GM12864 (cell line): ENCODE measurements at regions not wholly inside any gene's neighbourhood (a gene's known extent, or its start where the extent isn't known, plus 50 kb on each side); places are given as distances from the start of the nearest gene placed in this dataset.
"Not testable (repeated sequence)": the region's sequence is repeated elsewhere in the genome, so short reads cannot be mapped to it uniquely, and the experiment has no call there.

Experiments
- DNase-seq: peaks from one replicate; pipeline ENCODE4 v3.0.0-alpha.2; 2011; ENCODE audit warnings: low read depth
- H3K4me3 ChIP-seq: 2 replicates; pipeline ENCODE4 v1.5.1; 2011; ENCODE audit warnings: mild to moderate bottlenecking, low read depth, low read length, control low read depth
- TF ChIP-seq, protein P1 (sequence below): IDR thresholded peaks from 2 replicates; pipeline ENCODE4 v1.5.1; 2011; ENCODE audit warnings: low read depth, mild to moderate bottlenecking, moderate library complexity, low read length, control low read depth, inconsistent platforms; ENCODE audit errors: missing control alignments

DNA sequence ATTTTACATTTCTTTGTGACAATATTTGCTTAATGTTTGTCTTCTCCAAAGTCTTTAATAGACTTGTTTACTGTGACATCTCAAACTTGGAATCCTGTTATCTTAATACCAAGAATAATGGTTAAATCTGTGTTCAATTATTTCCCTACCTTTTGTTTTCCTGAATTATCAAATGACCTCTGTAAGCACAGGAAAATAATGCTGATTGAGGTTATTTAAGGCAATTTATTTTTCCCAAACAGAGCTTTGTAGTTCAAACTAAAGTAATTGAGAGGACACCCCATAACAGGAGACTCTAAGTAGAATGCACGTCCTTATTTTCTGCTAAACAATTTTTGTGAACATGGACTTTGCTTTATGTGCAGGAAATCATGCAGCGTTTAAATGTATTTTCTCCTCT is 195.0 kb downstream of the BTBD3 start:
- TF ChIP-seq, protein P1, sequence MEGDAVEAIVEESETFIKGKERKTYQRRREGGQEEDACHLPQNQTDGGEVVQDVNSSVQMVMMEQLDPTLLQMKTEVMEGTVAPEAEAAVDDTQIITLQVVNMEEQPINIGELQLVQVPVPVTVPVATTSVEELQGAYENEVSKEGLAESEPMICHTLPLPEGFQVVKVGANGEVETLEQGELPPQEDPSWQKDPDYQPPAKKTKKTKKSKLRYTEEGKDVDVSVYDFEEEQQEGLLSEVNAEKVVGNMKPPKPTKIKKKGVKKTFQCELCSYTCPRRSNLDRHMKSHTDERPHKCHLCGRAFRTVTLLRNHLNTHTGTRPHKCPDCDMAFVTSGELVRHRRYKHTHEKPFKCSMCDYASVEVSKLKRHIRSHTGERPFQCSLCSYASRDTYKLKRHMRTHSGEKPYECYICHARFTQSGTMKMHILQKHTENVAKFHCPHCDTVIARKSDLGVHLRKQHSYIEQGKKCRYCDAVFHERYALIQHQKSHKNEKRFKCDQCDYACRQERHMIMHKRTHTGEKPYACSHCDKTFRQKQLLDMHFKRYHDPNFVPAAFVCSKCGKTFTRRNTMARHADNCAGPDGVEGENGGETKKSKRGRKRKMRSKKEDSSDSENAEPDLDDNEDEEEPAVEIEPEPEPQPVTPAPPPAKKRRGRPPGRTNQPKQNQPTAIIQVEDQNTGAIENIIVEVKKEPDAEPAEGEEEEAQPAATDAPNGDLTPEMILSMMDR, result no peak
- DNase-seq, result no peak

DNA sequence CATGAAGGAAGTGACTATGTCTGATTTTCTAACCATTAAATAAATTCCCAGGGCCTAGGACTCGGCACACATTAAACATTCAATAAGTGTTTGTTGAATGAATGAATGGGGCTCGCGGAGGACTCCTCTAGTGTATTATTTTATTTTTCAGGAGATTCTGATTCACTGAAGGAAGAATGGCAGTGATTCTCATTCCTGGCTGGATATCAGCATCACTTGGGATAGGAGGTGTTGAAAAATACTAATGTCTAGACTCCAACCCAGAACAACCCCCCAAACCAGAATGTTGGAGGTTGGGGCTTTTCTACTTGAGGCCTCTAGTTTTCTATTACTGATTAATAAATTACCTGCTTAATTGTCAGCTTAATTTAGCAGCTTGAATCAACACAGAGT is 195.4 kb downstream of the BTBD3 start:
- no peak overlapping the region for H3K4me3 ChIP-seq
- DNase-seq, result no peak
- TF ChIP-seq, protein P1, result no peak

More for the DNA sequence above, 195.0 kb downstream of the BTBD3 start:
- no peak overlapping the region for H3K4me3 ChIP-seq

DNA sequence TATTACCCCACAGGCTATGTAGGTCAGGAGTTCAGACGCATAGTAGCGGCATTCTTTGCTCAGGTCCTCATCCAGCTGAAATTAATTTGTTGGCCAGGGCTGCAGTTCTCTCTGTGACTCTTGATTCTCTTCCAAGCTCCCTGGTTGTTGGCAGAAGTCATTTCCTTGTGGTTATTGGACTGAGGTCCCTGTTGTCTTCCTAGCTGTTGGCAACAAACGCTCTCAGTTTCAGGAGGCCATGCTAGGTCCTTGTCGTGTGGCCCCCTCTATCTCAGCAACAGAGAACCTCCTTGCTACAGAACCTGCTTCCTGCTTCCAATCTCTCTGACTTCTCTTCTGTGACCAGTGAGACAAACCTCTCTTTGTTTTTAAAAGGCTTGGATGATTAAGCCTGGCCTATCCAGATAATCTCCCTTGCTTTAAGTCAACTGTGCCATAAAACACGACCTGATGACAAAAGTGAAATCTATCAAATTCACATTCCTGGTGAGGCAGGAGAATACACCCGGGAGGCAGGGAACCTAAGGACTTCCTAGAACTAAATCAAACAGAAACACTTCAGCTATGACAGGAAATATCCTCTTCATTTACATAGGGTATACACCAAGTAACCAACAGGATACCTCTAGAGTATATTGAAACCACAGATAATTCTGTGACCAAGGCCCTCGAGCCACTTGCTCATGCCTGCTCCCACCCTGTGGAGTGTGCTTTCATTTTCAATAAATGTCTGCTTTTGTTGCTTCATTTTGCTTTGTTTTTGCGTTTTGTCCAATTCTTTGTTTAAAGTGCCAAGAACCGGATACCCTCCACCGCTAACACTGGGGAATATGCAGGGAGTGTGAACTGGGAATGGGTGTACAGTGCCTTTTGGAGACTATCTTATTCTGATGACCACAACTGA is 196.0 kb downstream of the BTBD3 start:
- TF ChIP-seq, protein P1, result no peak
- H3K4me3 ChIP-seq, result no peak overlapping the region

DNA sequence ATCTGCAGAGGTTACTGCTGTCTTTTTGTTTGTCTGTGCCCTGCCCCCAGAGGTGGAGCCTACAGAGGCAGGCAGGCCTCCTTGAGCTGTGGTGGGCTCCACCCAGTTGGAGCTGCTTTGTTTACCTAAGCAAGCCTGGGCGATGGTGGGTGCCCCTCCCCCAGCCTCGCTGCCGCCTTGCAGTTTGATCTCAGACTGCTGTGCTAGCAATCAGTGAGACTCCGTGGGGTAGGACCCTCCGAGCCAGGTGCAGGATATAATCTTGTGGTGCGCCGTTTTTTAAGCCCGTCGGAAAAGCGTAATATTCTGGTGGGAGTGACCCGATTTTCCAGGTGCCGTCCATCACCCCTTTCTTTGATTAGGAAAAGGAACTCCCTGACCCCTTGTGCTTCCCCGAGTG is 211.4 kb downstream of the BTBD3 start:
- not testable (repeated sequence) for H3K4me3 ChIP-seq, DNase-seq

More for the DNA sequence above, 196.0 kb downstream of the BTBD3 start:
- no peak for DNase-seq

DNA sequence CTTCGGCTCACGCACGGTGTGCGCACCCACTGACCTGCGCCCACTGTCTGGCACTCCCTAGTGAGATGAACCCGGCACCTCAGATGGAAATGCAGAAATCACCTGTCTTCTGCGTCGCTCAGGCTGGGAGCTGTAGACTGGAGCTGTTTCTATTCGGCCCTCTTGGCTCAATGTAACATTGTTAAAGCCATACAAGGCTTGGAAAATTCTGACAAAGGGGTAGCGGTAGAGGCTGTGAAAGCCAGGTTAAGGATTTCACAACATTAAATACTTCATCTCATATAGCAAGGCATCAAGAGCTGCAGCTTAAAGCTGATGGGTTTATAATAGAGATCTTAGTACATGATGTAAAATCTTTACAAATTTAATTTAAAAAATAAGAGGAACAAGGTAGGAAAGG is 211.8 kb downstream of the BTBD3 start:
- H3K4me3 ChIP-seq, DNase-seq: not testable (repeated sequence)

DNA sequence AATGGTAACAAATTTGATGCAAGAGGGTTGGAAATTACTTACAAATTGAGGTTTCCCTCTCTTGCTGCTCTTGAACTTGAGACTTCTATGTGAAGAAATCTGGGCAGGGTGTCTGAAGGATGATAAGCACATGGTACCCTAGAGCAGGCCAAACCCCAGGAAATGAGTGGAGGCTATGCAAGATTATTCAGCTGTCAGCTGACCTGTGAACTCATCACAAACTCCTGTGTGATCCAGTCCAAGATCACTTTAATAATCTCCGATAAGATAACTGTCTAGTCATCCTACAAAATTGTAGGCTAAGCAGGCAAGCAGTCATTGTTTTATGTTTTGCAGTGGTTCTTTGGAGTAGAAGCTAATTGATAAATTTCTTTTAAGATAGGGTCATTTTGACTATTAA is 213.1 kb downstream of the BTBD3 start:
- H3K4me3 ChIP-seq, result no peak overlapping the region
- DNase-seq, result no peak
- TF ChIP-seq, protein P1, result no peak

DNA sequence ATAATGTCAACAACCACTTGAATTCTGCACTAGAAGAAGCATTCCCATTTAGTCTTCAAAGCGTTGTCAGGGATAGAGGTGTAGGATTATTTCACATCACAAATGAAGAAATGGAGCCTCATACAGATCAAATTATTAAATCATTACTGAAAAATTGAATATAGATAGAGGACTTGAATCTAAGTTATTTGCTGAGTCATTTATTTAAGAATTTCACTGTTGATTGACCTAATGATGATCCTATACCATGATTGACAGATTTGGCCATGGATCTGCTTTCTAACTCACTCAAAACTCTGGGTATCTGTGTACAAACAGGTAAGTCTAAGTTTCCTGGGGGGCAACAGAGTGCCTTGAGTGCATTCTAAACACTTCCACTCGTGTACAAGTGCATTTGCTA is 215.9 kb downstream of the BTBD3 start:
- no peak for DNase-seq
- H3K4me3 ChIP-seq, result no peak overlapping the region
- TF ChIP-seq, protein P1, result no peak

DNA sequence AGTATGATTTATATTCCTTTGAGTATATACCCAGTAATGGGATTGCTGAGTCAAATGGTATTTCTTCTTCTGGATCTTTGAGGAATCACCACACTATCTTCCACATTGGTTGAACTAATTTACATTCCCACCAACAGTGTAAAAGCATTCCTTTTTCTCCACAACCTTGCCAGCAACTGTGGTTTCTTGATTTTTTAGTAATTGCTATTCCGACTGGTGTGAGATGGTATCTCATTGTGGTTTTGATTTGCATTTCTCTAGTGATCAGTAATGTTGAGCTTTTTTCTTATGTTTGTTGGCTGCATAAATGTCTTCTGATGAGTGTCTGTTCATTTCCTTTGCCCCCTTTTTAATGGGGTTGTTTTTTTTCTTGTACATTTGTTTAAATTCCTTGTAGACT is 228.3 kb downstream of the BTBD3 start:
- H3K4me3 ChIP-seq, DNase-seq: not testable (repeated sequence)
